Stomach (tissue), 4 donors: ENCODE measurements at regions not wholly inside any gene's neighbourhood (a gene's known extent, or its start where the extent isn't known, plus 50 kb on each side); places are given as distances from the start of the nearest gene placed in this dataset.

Experiments
- EP300 ChIP-seq: sonication (generic); formaldehyde crosslinking; IDR thresholded peaks from one replicate; pipeline ENCODE4 v1.6.1; 2017; ENCODE audit warnings: antibody characterized with exemption
- POLR2A ChIP-seq, 4 donors: fragments of 450-650 bp; IDR thresholded peaks; one replicate each; pipeline ENCODE4 v1.6.1; 2016; ENCODE audit warnings: antibody characterized with exemption in 4 of 4, control low read depth in 2 of 4, mild to moderate bottlenecking in 1 of 4, moderate library complexity in 1 of 4
- TF ChIP-seq, protein P1 (sequence below), 7 experiments: fragments of 450-650 bp in 4 of 7; fragments of 200-600 bp in 3 of 7; sonication (generic) in 3 of 7; IDR thresholded peaks; one replicate each; pipeline ENCODE4 v1.5.1; 2016 to 2019; ENCODE audit warnings: antibody characterized with exemption in 7 of 7, control low read depth in 2 of 7, mild to moderate bottlenecking in 1 of 7

DNA sequence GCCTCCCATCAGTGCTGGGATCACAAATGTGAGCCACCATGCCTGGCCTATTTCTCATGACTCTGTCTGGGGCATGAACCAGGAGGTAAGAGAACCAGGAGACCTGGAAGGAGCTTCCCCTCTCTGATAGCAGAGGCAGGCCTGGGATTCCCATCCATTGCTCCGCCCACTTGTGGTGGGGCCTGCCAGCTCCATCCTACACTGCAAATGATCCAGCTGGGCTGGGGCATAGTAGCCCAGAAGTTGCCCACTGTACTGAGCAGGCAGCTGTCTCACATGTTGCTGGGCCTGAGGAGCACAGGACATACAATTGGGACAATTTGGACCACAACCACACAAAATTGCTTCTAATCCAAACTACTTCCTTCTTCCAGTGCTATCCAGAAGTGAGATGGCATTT lies 91.0 kb downstream of the MARCHF4 start:
- TF ChIP-seq POLR2A (IDR thresholded peaks at IDR 0.05) (no peak), EP300 (no peak)
- TF ChIP-seq, protein P1, sequence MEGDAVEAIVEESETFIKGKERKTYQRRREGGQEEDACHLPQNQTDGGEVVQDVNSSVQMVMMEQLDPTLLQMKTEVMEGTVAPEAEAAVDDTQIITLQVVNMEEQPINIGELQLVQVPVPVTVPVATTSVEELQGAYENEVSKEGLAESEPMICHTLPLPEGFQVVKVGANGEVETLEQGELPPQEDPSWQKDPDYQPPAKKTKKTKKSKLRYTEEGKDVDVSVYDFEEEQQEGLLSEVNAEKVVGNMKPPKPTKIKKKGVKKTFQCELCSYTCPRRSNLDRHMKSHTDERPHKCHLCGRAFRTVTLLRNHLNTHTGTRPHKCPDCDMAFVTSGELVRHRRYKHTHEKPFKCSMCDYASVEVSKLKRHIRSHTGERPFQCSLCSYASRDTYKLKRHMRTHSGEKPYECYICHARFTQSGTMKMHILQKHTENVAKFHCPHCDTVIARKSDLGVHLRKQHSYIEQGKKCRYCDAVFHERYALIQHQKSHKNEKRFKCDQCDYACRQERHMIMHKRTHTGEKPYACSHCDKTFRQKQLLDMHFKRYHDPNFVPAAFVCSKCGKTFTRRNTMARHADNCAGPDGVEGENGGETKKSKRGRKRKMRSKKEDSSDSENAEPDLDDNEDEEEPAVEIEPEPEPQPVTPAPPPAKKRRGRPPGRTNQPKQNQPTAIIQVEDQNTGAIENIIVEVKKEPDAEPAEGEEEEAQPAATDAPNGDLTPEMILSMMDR (IDR thresholded peaks at IDR 0.05): no peak
